Keratinocyte (primary cell): ENCODE measurements at regions not wholly inside any gene's neighbourhood (a gene's known extent, or its start where the extent isn't known, plus 50 kb on each side); places are given as distances from the start of the nearest gene placed in this dataset.

Experiments used
- DNase-seq: peaks from one replicate; pipeline ENCODE4 v3.0.0-alpha.2; 2011; ENCODE audit warnings: low read depth, missing footprints, low spot score
- FAIRE-seq: peaks from 2 replicates; lab custom pipeline; 2011; peaks lifted over from hg19 to GRCh38; lab: Jason Lieb, UNC
- H2AFZ ChIP-seq: 2 replicates; pipeline ENCODE4 v1.6.0; 2012; ENCODE audit warnings: low read length, control low read depth, inconsistent platforms; ENCODE audit not compliant: control insufficient read depth
- H3K27ac ChIP-seq: 2 replicates; pipeline ENCODE4 v1.5.1; 2011; ENCODE audit warnings: low read length; ENCODE audit not compliant: control insufficient read depth, insufficient read depth
- H3K27me3 ChIP-seq: 3 replicates; pipeline ENCODE4 v1.6.0; 2011; ENCODE audit warnings: low read length; ENCODE audit not compliant: control insufficient read depth, insufficient read depth; ENCODE audit errors: extremely low read depth
- H3K36me3 ChIP-seq, 2 experiments: 2 replicates in 1 of 2; 3 replicates in 1 of 2; pipeline ENCODE4 v1.5.1; 2011; ENCODE audit warnings: low read length in 2 of 2, mild to moderate bottlenecking in 1 of 2; ENCODE audit not compliant: control insufficient read depth in 2 of 2, insufficient read depth in 2 of 2; ENCODE audit errors: extremely low read depth in 1 of 2
- H3K4me1 ChIP-seq: 3 replicates; pipeline ENCODE4 v1.5.1; 2011; ENCODE audit warnings: low read length; ENCODE audit not compliant: control insufficient read depth, insufficient read depth; ENCODE audit errors: extremely low read depth
- H3K4me2 ChIP-seq: 3 replicates; pipeline ENCODE4 v1.6.0; 2011; ENCODE audit warnings: low read depth, low read length; ENCODE audit not compliant: control insufficient read depth, insufficient read depth; ENCODE audit errors: extremely low read depth
- H3K4me3 ChIP-seq, 3 experiments: fragments of 200-600 bp in 1 of 3; sonication (generic) in 1 of 3; 2 replicates in 2 of 3; 3 replicates in 1 of 3; pipeline ENCODE4 v1.5.1; 2011 to 2016; ENCODE audit warnings: low read length in 3 of 3, mild to moderate bottlenecking in 3 of 3, control low read depth in 2 of 3, inconsistent platforms in 1 of 3, low read depth in 1 of 3, mixed read lengths in 1 of 3, mixed run types in 1 of 3, moderate library complexity in 1 of 3; ENCODE audit not compliant: control insufficient read depth in 2 of 3, insufficient read depth in 2 of 3; ENCODE audit errors: extremely low read depth in 1 of 3
- H3K79me2 ChIP-seq: 2 replicates; pipeline ENCODE4 v1.6.0; 2012; ENCODE audit warnings: low read length; ENCODE audit not compliant: control insufficient read depth, insufficient read depth
- H3K9ac ChIP-seq: 3 replicates; pipeline ENCODE4 v1.6.0; 2011; ENCODE audit warnings: low read length; ENCODE audit not compliant: control insufficient read depth, insufficient read depth; ENCODE audit errors: extremely low read depth
- H3K9me1 ChIP-seq: 3 replicates; pipeline ENCODE4 v1.6.0; 2011; ENCODE audit warnings: low read length; ENCODE audit not compliant: control insufficient read depth, insufficient read depth; ENCODE audit errors: extremely low read depth
- H3K9me3 ChIP-seq: 2 replicates; pipeline ENCODE4 v1.5.1; 2012; ENCODE audit warnings: low read depth, low read length; ENCODE audit not compliant: control insufficient read depth
- H4K20me1 ChIP-seq: 3 replicates; pipeline ENCODE4 v1.6.0; 2011; ENCODE audit warnings: low read length; ENCODE audit not compliant: control insufficient read depth, insufficient read depth; ENCODE audit errors: extremely low read depth
- CTCF ChIP-seq, 3 experiments: IDR thresholded peaks in 1 of 3; conservative IDR thresholded peaks in 1 of 3; optimal IDR thresholded peaks in 1 of 3; 2 replicates in 2 of 3; 3 replicates in 1 of 3; pipeline versions ENCODE3 to v1.5.1; 2011; ENCODE audit warnings: low read length in 3 of 3, mild to moderate bottlenecking in 3 of 3, moderate library complexity in 2 of 3, control low read depth in 1 of 3, inconsistent platforms in 1 of 3; ENCODE audit not compliant: insufficient read depth in 2 of 3; ENCODE audit errors: extremely low read depth in 1 of 3
- EZH2 ChIP-seq: IDR thresholded peaks from one replicate; pipeline ENCODE4 v1.6.1; 2012; ENCODE audit warnings: inconsistent platforms, mild to moderate bottlenecking, low read length, moderate library complexity
- dilution Hi-C: fragments of 300-500 bp; cut with MboI; formaldehyde crosslinking; loops from one replicate; pipeline ENCODE4 v1.7.0; 2020; ENCODE audit warnings: low sequenced_read_pairs; ENCODE audit not compliant: extremely low pct_ligation_motif_present

GRCh38 chr18:73156117-73156516 is 288.3 kb upstream of the NETO1 start:
- TF ChIP-seq EZH2 = no peak
- no peak for TF ChIP-seq CTCF (optimal IDR thresholded peaks at IDR 0.05 in 1 of 3, IDR thresholded peaks at IDR 0.05 in 1 of 3, conservative IDR thresholded peaks at IDR 0.05 in 1 of 3; ENCODE audit: extremely low read depth in 1 of 3, insufficient read depth in 2 of 3, low read length in 3 of 3)
- Histone ChIP-seq H3K4me2 (no peak overlapping the region), H3K9me1 (no peaks in the 10 kb centered on the region), H3K27me3 (no peaks in the 10 kb centered on the region), H3K36me3 (no peaks in the 10 kb centered on the region), H3K4me1 (peaks cover 10% of the 10 kb centered on the region), H2AFZ (no peak overlapping the region), H3K27ac (peak overlapping the region; percentile 32), H3K9ac (no peak overlapping the region), H3K4me3 (no peak overlapping the region), H3K79me2 (no peaks in the 10 kb centered on the region), H3K9me3 (no peaks in the 10 kb centered on the region), H4K20me1 (no peaks in the 10 kb centered on the region)
- peak; percentile 61 for FAIRE-seq
- dilution Hi-C loops = no loop called here
- peak; percentile 23 for DNase-seq

GRCh38 chr18:73153271-73153670 is 285.5 kb upstream of the NETO1 start:
- Histone ChIP-seq H3K4me3 (no peak overlapping the region), H3K9me1 (no peaks in the 10 kb centered on the region), H3K4me1 (peaks cover 10% of the 10 kb centered on the region), H3K9ac (no peak overlapping the region), H3K36me3 (no peaks in the 10 kb centered on the region), H2AFZ (no peak overlapping the region), H3K79me2 (no peaks in the 10 kb centered on the region), H3K4me2 (no peak overlapping the region), H3K27ac (no peak overlapping the region), H3K9me3 (no peaks in the 10 kb centered on the region), H3K27me3 (no peaks in the 10 kb centered on the region), H4K20me1 (no peaks in the 10 kb centered on the region)
- dilution Hi-C loops = no loop called here
- TF ChIP-seq EZH2 (no peak), CTCF (optimal IDR thresholded peaks at IDR 0.05 in 1 of 3, IDR thresholded peaks at IDR 0.05 in 1 of 3, conservative IDR thresholded peaks at IDR 0.05 in 1 of 3; ENCODE audit: extremely low read depth in 1 of 3, insufficient read depth in 2 of 3, low read length in 3 of 3) (no peak)
- FAIRE-seq = no peak
- peak; percentile 19 for DNase-seq
